ENCODE measurements at regions not wholly inside any gene's neighbourhood (a gene's known extent, or its start where the extent isn't known, plus 50 kb on each side); places are given as distances from the start of the nearest gene placed in this dataset.

- TF ChIP-seq HDGF (IDR thresholded peaks at IDR 0.05; ENCODE audit: borderline replicate concordance) = no peak
- TF ChIP-seq NFRKB (IDR thresholded peaks at IDR 0.05) = no peak
- TF ChIP-seq CTBP1 (IDR thresholded peaks at IDR 0.05; ENCODE audit: borderline replicate concordance) = no peak
- no peak for TF ChIP-seq ZNF384 (IDR thresholded peaks at IDR 0.05)
Observed at GRCh38 chr2:184268900-184269477, 329.3 kb upstream of the ZNF804A start.
